ENCODE measurements at regions not wholly inside any gene's neighbourhood (a gene's known extent, or its start where the extent isn't known, plus 50 kb on each side); places are given as distances from the start of the nearest gene placed in this dataset.
"Not testable (repeated sequence)": the region's sequence is repeated elsewhere in the genome, so short reads cannot be mapped to it uniquely, and the experiment has no call there.

DNA sequence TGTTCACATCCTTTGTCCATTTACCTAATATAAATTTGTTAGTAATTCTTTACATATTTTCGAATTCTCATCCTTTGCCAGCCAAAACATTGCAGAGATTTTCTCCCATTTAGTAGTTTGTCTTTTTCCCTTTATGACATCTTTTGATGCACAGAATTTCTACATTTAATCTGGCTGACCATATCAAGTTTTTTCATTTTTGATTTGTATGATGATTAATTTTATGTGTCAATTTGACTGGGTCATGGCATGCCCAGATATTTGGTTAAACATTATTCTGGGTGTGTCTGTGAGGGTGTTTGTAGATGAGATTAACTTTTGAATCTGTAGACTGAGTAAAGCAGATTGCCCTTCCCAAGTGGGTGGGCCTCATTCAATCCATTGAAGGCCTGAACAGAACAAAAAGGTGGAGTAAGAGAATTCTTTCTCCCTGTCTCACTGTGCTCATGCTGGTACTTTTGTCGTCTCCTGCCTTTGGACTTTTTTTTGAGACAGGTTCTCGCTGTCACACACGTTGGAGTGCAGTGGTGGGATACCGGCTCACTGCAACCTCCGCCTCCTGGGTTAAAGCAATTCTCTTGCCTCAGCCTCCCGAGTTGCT, 72.1 kb upstream of the EPB41L1 start:
- DNase-seq (ENCODE audit: low read depth in 1 of 2, low spot score in 1 of 2) = no peak

- DNase-seq (ENCODE audit: low read depth in 1 of 2, low spot score in 1 of 2) = not testable (repeated sequence)
Measured at GRCh38 chr20:36083200-36083599, 71.3 kb upstream of the EPB41L1 start.

DNA sequence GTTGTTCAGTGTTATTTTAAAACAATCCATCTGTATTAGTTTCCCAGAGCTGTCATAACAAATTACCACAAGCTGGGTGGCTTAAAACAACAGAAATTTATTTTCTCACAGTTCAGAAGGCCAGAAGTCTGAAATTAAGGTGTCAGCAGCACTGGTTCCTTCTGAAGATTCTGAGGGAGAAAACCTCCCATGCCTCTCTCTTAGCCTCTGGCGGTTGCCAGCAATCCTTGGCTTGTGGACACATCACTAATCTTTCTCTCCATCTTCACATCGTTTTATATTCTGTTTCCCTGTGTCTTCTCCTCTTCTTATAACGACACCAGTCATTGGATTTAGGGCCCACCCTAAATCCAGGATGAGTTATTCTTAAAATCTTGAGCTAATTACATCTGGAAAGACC, 70.2 kb upstream of the EPB41L1 start:
- DNase-seq (ENCODE audit: low read depth in 1 of 2, low spot score in 1 of 2) = no peak

- DNase-seq (ENCODE audit: low read depth in 1 of 2, low spot score in 1 of 2) = no peak
Measured at GRCh38 chr20:36084897-36085613, 69.5 kb upstream of the EPB41L1 start.

GRCh38 chr20:36085686-36086267, 68.8 kb upstream of the EPB41L1 start:
- DNase-seq (ENCODE audit: low read depth in 1 of 2, low spot score in 1 of 2) = no peak

DNA sequence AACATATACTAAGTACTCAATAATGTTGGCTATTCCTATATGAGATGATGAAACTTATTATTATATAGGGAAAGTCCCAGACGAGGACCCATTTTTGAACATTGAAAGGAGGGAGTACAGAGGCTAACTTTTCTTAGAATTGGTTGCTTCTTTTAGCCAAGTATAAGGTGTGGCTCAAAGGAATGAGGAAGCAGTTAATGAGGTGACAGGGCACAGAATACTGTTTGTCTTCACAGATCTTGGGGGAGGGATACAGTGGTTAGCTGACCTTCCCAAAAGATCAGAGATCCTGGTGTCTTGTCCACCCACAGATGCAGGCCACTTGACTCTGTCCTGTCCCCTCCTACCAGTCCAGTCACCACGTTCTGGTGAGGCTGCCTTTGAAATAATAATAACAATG, 67.8 kb upstream of the EPB41L1 start:
- DNase-seq (ENCODE audit: low read depth in 1 of 2, low spot score in 1 of 2) = no peak

GRCh38 chr20:36090223-36090622, 64.3 kb upstream of the EPB41L1 start:
- DNase-seq (ENCODE audit: low read depth in 1 of 2, low spot score in 1 of 2) = no peak

GRCh38 chr20:36091561-36092397, 62.8 kb upstream of the EPB41L1 start:
- DNase-seq (ENCODE audit: low read depth in 1 of 2, low spot score in 1 of 2) = no peak

DNA sequence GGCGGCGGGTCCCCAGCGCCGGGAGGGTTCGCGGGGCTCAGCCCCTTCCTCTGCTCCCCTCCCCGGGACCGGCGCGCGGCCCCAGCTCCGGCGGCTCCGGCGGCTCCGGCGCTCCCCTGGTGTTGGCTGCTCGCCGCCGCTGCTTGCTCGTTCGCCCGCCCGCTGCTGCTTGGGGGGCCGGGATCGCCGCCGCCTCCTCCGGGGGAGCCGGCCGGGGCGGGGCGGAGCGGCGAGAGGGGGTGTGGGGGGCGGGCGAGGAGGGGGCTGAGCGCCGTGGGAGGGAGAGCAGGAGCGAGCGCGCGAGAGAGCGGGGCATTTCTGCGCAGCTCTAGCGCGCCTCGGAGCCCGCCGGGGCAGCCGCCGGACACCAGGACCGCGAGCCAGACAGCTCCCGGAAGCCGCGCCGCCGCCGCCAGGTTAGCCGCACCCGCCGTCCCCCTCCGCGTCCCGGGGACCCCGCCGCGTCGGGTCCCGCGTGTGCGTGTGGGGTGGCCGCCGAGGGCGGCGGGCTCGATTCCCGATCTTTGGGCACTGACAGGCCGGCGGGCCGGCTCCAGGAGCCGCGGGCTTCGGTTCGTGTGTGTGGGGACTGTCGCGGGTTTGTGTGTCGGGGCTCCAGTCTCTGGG, 62.0 kb upstream of the EPB41L1 start:
- no peak for DNase-seq (ENCODE audit: low read depth in 1 of 2, low spot score in 1 of 2)

DNA sequence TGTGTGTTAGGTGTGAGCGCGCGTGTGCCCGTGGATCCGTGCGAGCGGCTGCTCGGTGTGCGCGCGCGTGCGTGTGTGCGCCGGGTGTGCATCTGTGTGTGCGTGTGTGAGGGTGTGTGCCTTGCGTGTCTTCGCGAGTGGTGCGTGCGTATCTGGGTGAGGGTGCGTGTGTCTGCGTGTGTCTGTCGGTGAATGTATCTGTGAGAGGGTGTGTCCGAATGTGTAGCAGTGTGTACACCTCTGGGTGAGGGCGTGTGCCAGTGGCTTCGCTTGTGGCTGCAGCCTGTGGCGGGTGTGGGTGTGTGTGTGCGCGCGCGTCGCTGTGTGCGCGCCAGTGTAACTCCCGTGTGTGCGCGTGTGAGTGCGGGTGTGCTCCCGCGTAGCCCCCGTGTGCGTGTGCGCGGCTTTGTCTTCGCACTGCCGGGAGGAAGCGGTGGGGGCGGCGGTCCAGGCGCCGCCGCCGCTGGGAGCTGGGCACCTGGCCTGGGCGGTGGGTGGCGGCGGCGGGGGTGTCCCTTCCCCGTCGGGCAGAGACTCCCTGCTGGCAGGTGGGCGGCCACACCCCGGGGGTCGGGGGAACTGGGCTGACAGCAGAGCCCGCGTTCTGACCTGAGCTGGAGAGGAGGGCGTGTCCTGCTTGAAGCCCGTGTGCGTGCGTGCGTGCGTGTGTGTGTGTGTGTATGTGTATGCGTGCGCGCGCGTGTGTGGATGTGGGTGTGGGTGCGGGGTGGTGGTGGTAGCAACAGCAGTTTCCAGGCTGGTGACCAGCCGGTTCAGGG, 61.3 kb upstream of the EPB41L1 start:
- DNase-seq (ENCODE audit: low read depth in 1 of 2, low spot score in 1 of 2) = peak in 1 of 2 donors; percentile 11

GRCh38 chr20:36093804-36094145, 60.8 kb upstream of the EPB41L1 start:
- no peak for DNase-seq (ENCODE audit: low read depth in 1 of 2, low spot score in 1 of 2)

GRCh38 chr20:36094497-36094896, 60.0 kb upstream of the EPB41L1 start:
- no peak for DNase-seq (ENCODE audit: low read depth in 1 of 2, low spot score in 1 of 2)

GRCh38 chr20:36096435-36096834, 58.1 kb upstream of the EPB41L1 start:
- no peak for DNase-seq (ENCODE audit: low read depth in 1 of 2, low spot score in 1 of 2)

DNA sequence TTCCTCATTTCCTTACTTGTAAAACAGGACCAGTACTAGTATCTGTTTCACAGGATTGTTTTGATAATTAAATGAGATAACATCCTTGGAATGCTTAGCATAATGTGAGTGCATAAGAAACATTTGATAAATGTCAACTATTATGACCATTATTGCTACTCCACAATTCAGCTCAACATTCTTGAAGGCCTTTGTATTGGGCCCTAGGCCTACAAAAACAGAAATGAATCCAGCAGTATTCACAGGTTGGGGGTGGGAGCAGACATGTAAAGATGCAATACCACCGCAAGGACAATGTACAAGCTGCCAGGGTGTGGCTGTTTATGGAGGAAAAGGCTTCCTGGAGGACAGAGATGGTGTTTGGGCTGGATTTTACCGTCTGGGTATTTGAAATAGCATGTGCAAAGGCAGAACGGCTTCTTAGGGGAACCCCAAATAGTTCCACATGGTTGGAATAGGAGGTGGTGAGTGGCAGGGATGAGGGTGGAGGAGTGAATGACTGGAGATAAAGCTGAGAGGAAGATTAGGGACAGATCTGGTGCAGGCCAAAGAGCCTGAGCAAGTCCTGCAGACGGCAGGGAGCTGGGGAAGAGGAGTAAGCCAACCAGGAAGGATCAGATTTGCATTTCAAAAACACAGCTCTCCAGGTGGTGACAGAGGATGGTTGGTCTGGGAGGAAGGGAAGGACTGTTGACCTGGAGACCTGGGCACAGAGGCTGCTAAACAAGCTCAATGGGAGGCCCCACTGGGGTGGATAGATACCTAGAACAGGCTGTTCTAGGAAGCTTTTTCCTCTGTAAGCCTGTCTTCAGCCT, 57.0 kb upstream of the EPB41L1 start:
- no peak for DNase-seq (ENCODE audit: low read depth in 1 of 2, low spot score in 1 of 2)

DNA sequence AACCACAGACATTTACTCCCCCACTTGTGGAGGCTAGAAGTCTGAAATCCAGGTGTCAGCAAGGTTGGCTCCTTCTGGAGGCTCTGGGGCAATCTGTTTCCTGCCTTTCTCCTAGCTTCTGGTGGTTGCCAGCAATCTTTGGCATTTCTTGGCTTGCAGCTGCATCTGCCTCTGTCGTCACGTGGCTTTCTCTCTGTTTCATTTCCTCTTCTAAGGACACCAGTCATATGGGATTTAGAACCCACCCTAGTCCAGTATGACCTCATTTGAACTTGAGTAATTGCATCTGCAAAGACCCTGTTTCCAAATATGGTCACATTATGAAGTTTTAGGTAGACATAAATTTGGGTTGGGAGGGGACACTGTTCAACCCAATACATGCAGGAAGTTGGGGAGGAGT, 56.2 kb upstream of the EPB41L1 start:
- DNase-seq (ENCODE audit: low read depth in 1 of 2, low spot score in 1 of 2) = no peak

GRCh38 chr20:36099106-36099505, 55.4 kb upstream of the EPB41L1 start:
- DNase-seq (ENCODE audit: low read depth in 1 of 2, low spot score in 1 of 2) = no peak

GRCh38 chr20:36101192-36101591, 53.3 kb upstream of the EPB41L1 start:
- no peak for DNase-seq (ENCODE audit: low read depth in 1 of 2, low spot score in 1 of 2)

GRCh38 chr20:36102306-36102705, 52.2 kb upstream of the EPB41L1 start:
- DNase-seq (ENCODE audit: low read depth in 1 of 2, low spot score in 1 of 2) = no peak

GRCh38 chr20:36102809-36103596, 51.5 kb upstream of the EPB41L1 start:
- no peak for DNase-seq (ENCODE audit: low read depth in 1 of 2, low spot score in 1 of 2)
